ENCODE measurements at regions not wholly inside any gene's neighbourhood (a gene's known extent, or its start where the extent isn't known, plus 50 kb on each side); places are given as distances from the start of the nearest gene placed in this dataset.
"Not testable (repeated sequence)": the region's sequence is repeated elsewhere in the genome, so short reads cannot be mapped to it uniquely, and the experiment has no call there.

DNA sequence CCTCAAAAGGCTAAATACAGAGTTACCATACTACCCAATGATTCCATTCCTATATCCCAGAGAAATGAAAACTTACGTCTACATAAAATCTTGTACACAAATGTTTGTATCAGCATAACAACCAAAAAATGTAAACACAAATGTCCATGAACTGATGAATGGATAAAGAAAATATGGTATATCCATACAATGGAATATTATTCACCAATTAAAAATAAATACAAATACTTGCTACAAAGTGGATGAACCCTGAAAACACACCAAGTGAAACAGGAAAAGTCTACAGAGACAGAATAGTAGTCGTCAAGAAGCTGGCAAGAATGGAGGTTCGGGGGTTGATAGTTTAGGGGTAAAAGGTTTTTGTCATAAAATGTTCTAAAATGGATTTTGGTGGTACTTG, 54.0 kb upstream of the ANKRD28 start:
- FAIRE-seq: no peak

DNA sequence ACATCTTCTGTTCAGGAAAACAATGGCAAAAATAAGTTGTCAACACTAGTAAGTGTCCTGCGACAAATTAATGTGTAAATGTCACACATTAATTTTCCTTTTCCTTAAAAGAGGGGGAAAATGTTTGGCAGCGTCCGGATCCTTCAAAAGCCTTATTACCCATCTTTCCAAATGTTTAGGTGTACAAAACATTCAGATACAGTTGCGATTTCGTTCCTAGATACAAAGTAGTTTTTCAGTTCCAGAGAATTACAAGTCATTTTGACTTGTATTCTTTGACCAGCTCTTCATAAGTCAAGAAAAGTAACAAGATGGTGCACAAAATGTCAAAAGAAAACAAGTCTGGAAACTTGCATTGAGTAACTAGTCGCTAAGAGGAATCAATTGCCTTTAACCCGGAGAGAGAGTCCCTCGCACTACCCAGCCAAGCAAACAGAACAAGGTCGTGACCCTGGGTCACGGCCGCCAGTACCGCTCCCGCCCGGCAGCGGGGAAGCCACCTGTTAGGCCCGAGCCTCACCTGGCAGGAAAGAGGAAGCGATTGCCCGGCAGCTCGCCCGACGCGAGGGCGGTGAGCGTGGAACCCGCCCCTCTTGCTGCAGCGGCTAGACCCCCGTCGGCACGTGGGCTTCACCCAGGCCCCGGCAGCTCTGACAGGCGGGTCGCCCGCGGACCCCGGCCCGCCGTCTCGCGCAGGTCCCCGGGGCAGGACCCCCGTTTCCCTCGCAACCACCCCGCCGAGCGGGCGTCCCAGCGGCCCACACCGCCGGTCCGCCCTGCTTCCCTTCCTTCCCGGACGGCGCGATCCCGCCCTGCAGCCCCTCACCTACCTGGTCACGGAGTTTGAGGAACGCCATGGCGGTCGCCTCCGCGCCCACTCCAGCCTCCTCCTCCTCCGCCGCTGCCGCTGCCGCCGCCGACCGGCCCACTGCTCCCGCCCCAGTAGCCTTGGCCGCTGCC, 61.0 kb upstream of the ANKRD28 start:
- no peak for FAIRE-seq

DNA sequence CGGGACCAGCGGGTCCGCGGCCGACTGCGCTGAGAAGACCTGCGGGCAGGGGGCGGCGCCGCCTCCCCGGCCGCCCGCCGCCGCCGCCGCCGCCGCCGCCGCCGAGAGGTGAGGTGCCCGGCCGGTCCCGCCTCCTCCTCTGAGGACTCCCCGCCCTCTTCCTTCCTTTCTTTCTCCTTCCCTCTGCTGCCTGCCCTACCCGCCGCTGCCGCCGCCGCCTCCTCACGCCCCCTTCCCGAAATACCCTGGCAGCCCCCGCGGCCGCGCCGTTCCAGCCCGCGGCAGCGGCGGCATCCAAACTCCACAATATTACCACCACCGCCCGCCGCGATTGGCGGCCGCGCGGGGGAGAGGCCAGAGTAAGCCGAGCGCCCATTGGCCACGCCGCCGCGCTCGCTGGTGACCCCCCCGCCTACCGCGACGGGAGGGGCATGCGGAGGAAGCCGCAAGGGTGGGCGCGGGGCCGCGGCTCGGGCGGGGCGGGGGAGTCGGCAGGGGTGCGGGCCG, 61.8 kb upstream of the ANKRD28 start:
- no peak for FAIRE-seq

DNA sequence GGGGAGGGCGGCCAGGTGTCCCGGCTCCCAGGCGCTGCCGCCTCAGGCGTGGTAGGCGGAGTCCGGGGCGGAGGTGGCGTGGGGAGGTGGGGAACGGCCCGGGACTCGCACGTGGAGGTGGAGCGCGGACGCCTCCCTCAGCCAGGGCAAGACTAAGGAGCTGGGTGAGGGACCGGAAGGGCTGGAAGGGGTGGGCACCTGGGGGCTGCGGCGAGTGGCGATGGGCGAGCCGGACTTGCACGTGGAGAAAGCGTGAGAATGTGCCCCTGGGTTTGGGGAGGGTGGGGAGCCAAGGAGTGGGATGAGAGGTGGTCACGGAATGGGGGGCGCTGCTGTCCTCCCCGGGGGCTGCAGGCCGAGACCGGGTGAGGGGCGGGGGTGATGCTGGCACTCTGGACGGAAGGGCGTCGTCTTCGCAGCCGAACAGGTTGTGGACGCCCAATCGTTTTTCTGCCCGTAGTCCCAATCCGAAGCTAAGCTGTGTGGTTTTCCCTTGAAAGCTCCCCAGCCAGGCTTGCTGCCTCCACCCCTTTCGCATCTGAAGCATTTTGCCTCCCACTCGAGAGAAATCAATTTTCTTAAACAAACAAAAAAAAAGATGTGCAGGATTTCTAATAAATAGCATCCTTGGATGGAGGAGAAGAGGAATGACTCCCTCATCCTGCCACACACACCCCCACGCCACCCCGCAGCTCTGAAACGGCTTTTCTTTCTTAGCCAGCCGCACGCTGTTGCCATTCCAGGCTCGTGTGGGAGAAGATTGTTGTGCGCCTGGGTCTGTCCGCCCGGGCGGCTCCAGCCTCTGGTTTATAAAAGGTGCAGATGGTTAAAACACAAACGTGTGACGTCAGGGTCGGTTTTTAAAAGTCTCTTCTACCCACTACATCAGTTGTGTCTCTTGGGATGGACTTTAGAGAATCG, 62.5 kb upstream of the ANKRD28 start:
- no peak for FAIRE-seq

DNA sequence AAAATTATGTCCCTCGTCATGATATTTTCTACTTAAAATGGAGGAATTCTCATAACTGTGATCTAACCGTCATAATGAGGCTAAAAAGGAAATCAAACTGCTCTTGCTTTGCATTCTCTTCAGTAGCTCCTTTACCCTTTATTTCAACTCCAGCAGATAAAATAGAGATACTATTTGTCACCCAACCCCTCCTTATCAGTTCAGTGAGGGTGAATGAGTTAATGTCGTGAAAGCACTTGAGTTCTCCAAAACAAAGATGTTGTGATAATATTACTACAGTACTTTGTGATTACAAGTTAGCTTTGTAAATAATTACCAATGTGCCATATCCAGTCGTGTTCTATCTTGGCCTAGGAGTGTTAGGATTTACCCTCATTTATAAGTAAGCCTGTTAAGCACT, 63.4 kb upstream of the ANKRD28 start:
- FAIRE-seq: no peak

DNA sequence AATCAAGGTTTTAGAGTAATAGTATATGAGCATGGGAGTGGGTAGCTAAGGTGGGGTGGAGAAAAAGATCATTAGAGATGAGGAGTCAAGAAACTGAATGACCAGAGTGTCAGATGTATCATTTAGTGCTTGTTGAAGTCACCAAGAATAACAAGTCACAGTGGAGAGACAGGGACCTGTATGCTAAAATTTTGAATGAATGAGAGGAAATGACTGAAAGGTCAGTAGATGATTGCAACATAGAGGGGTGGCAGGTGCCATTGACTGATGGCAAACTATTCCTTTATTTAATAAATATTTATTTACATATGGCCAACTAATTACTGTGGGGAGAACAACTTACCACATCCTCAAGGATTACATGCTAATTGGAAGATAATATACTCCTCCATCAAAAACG, 75.0 kb upstream of the ANKRD28 start:
- no peak for FAIRE-seq

DNA sequence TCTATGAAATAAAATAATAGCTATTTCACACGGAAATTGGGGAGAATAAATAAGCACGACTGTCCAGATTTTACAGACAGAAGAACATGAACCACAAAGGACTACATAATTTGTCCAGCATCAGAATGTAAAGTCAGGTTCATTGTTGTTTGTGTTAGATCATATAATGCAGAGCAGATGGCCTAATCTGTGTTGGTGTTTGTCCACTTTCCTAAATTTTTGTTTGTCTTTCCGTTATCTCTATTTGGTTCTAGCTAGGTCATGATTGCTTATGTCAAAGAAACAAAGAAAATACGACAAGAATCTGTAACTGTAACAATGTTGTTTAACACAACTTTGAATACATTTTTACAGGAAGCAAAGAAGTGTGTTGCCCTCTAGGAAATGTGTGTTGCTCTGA, 75.6 kb upstream of the ANKRD28 start:
- no peak for FAIRE-seq

DNA sequence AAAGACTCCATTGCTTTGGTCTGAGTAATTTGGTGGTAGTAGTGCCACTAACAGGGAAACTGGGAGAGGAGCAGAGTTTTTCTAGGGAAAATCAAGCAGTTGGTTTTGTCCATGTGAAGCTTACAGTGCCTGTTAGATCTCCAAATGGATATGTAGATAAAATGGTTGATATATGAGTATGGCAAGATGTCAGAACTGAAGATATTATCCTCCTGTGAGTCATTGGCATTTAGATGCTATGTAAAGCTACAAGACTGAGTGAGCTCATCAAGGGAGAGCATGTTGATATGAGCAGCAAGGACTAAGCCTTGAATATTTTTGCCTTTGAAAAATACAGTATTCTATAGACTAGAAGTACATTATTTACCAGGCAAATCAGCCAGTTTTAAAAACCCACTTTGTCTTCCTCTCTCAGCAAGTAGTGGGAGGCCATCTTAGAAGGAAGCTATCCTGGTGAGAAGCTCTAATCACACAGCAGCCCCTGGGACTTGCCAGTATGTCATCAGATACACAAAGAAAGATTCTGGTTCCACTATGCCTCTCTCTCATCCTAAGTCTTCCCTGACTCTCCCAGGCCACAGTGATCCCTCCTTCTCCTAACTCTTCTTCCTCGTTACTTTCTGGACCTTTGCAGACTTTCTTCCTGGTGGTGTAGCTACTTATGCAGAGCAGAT, 77.4 kb upstream of the ANKRD28 start:
- no peak for FAIRE-seq

DNA sequence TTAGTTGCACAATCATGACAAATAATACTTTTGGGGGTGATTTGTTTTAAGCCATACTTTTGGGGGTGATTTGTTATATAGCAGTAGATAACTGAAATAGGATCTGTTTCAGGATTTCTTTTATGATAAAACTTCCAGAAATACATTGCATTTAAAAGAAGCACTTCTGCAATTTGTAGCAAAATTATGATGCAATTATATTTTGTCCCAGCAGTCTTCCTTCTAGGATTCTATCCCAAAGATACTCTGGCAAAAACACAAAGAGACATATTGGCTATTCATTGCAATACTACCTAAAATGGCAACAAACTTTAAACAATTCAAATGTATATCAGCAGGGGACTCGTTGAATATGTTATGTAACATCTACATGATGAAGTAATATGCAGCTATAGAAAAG, 78.9 kb upstream of the ANKRD28 start:
- no peak for FAIRE-seq

DNA sequence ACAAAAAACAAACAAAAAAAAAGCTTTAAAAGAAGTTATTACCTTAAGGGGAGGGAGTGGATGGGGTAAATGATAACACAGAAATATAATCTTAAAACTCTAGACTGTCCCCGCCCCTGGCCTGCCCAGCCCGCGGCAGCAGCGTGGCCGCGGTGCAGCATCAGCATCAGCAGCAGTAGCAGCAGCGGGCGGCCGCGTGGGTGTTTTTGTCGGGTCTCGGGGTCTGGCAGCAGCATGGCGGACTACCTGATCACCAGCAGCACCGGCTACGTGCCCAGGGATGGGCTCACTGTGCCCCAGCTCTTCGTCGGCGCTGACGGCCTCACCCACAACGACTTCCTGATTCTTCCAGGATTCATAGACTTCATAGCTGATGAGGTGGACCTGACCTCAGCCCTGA, 80.0 kb upstream of the ANKRD28 start:
- FAIRE-seq: no peak

DNA sequence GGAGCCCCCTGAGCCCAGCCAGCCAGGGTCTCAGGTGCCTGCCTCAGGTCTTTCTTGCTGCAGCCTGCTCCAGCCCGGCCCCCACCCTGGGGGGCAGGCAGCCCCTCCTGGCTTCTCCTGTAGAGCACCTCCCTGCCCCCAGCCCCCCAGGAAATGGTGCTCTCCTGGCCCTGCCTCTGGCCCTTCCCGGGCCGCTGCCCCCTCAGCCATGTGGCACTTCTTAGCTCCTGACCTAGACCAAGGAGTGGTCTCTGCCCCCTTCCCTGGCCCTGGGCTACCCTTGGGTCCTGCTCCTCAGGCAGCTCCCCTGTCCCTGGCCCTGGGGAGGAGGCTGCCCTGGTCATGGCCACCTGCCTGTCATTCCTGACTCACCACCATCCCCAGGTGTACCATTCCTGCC, 82.0 kb upstream of the ANKRD28 start:
- not testable (repeated sequence) for FAIRE-seq

DNA sequence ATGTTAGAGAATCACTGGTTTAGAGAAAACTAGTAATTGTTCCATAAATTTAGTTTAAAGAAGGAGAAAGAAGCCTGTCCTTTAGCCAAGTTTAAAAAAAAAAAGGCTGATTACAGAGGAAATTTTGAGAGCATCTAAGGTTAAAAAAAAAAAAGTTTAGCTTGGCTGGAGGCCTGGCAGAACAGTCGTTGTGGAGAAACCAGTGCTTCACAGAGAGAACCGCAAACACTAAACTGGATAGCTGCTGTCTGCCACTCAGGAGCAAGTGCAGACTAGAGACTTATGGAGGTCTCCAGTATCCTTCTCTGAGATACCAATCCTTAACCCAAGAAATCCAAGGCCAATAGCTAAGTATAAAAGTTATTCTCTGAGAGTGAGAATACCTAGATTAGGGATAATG, 84.8 kb upstream of the ANKRD28 start:
- no peak for FAIRE-seq

DNA sequence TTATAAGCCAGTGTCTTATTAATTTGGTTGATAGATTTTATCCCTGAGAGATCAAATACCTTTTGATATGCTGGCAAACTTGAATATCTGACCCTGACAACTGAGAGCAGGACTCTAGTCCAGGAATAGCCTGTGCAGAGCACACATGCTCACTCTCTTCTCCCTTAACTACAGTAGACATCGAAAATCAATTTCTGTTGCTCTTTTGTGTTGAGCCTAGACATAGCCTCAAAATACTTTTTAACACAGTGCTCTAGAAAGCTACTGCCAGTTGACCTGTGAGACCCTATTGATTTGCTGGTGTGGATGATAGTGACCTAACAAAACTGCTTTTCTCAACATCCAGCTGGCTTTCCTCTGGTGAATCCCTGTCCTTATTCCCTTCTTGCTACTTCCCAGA, 86.4 kb upstream of the ANKRD28 start:
- FAIRE-seq: no peak

DNA sequence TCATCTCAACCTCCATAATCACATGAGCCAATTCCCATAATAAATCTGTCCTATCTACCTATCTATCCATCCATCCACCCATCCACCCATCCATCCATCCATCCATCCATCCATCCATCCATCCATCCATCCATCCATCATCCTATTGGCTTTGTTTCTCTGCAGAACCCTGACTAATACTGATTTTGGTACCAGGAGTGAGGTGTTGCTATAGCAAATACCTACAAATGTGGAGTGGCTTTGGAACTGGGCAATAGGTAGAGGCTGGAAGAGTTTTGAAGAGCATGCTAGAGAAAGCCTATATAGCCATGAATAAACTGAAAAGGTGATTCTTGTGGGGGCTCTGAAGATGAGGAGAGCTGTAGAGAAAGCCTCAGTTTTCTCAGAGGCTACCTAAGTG, 88.7 kb upstream of the ANKRD28 start:
- no peak for FAIRE-seq

DNA sequence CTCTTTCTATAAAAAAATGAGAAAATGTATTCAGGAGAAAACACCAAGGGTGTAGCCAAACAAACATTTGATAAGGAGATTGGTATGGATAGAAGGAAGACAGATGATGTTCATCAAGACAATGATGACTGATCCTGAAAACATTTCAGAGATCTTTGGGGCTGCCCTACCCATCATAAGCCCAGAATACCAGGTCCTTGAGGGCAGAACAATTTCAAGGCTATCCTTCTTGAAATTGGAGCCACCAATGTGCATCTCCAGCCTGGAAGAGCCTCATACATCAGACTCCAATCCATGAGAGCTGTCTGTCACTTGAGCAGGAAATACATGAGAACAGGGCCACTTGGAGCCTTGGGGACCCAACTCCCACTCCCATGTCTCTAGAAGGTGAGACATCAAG, 89.5 kb upstream of the ANKRD28 start:
- no peak for FAIRE-seq

DNA sequence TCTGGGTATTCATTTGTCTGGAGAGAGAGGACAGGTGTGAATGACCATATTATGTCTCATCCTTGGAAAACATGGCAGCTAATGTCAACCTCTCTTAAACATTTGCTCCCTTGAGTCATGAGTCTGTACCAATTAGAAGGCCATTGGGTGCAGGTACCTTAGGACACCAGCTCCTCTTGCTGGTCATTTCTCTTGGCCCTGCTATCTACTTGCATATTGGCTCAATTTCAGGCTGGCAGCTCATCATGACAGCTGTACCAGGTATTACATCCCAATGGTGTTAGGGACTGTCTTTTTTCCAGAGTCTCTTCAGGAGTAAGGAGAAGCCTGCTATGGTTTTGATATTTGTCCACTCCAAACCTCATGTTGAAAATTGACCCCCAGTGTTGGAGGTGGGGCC, 92.2 kb upstream of the ANKRD28 start:
- no peak for FAIRE-seq

DNA sequence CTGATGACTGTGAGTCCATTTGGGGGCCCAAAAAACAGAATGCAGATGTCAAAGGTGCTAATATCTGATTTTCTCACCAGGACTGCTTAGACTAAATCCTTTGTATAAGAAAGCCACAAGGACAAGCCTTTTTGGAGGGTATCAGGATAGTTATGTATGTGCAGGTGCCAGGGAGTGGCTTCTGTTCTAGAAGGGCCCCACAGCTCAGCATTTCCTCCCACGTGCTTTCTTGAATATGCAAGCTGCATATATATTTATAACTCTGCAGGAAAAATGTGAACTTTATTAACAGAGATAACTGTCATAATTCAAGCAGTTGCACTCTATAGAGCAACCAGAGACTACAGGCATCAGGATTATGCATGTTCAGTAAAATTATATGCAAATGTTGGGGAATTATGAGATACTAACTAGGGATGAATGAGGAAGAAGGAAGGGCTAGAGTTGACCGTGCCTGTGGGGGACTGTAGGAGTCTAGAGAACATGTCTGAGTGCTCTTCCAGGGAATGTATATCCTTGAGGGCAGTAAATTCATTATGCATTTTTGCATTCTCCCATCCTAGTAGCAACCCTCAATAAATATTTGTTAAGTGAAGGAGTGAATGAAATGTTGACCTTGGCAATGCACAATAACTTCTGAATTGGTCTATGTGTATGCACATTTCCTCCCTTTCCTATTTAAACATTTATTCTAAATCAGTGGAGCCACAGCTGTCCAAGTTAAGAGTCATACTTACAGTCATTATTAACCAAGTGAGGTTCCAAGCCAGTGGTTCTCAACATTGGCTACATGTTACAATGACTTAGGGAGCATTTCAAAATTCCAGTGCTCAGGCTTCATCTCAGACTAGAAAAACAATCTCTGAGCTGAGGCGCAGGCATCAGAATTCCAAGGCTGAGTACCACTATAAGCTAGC, 94.8 kb upstream of the ANKRD28 start:
- FAIRE-seq: no peak

DNA sequence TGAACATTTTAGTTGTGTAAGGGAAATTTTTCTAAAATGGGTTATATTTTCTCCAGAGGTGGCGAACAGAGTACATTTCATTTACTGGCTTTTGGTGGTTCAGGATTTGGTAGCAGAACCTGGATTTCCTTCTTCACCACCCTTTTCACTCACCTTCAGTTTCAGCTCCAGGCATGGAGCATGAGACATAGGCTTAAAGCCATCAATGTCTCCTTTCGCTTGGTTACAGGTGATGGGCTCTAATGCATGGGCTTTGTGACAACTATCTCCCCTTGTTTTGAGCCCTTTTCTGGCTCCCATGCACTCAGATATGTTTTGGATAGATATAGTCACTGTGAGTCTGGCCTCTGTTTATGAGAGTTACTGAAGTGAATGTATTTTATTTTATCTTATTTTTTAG, 96.6 kb upstream of the ANKRD28 start:
- FAIRE-seq: no peak

DNA sequence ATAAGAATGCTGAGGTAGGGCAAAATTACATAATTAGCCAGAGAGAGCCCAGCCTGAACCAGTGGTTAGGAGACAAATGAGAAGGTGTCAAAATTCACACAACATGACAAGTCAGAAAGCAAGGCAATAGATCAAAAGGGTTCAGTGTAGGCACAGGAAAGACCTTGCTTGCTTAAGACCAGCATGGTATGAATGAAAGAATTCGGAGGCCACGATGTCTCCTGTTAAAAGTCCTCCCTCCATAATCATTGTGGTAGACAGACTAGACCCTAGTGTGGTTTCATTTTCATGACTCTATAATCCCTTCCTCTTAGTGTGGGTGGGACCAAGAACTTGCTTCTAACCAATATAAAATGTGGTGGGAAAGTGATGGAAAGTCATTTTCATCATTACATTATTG, 98.7 kb upstream of the ANKRD28 start:
- no peak for FAIRE-seq

DNA sequence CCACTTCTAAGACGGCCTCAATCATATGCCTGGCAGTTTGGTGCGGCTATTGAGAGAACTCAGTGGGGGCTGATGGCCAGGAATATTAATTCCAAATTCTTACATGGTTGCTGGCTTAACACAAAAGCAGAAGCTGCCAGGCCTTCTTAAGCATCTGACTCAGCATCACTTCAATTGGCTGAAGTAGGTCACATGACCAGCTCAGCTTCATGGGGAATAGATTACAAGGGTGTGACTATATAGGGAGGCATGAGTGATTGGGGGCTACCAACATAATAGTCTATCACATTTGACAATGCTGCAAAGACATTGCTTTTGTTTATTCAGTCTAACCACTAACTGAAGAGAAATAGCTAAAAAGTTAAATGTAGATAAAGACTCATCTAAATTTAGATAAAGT, 101.6 kb upstream of the ANKRD28 start:
- FAIRE-seq: no peak

DNA sequence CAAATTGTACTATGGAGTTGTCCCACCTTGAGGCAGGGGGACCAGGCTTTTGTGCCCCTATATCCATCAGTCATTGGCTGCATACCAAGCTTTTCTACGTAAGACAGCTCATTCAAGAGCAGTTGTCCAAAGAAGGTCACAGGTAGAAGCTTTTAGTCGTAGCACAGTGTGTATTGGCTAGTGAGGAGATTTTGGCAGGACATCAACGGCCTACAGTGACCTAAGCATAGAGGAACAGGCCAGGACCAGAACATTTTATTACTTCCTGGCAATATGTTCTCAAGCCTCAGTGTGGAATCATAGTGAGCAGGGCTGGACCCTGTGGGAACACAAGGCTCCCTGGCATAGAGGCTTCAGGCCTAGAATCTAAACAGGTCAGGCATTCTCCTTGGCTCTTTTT, 105.4 kb upstream of the ANKRD28 start:
- no peak for FAIRE-seq
